HepG2 (cell line): ENCODE measurements at regions not wholly inside any gene's neighbourhood (a gene's known extent, or its start where the extent isn't known, plus 50 kb on each side); places are given as distances from the start of the nearest gene placed in this dataset.

Experiments used
- ARID5B ChIP-seq: IDR thresholded peaks from 2 replicates; pipeline ENCODE4 v1.4.0; 2020; ENCODE audit warnings: mild to moderate bottlenecking, missing genetic modification reagents
- ELF1 ChIP-seq: sonication (generic); formaldehyde crosslinking; IDR thresholded peaks from 2 replicates; pipeline ENCODE4 v1.4.0; 2020; ENCODE audit warnings: missing genetic modification reagents
- HCFC1 ChIP-seq: fragments of 150-350 bp; IDR thresholded peaks from 2 replicates; pipeline ENCODE4 v1.6.1; 2014; ENCODE audit warnings: low read depth, low read length
- HNF1B ChIP-seq: sonication (generic); formaldehyde crosslinking; IDR thresholded peaks from 2 replicates; pipeline ENCODE4 v1.5.1; 2020; ENCODE audit warnings: mild to moderate bottlenecking, moderate library complexity, missing genetic modification reagents
- KAT8 ChIP-seq: IDR thresholded peaks from 2 replicates; pipeline ENCODE4 v1.6.1; 2016; ENCODE audit warnings: missing genetic modification reagents, missing compliant biosample characterization
- PBX2 ChIP-seq: IDR thresholded peaks from 2 replicates; pipeline ENCODE4 v1.6.1; 2016; ENCODE audit warnings: control low read depth
- SMC3 ChIP-seq: IDR thresholded peaks from 2 replicates; pipeline ENCODE4 v1.6.1; 2011; ENCODE audit warnings: low read length, improper control_type of control experiment
- ZNF180 ChIP-seq: sonication (generic); formaldehyde crosslinking; IDR thresholded peaks from 2 replicates; pipeline ENCODE4 v1.4.0; 2020; ENCODE audit warnings: low read depth, missing genetic modification reagents, borderline replicate concordance
- TF ChIP-seq, protein P1 (sequence below): sonication (generic); formaldehyde crosslinking; IDR thresholded peaks from 2 replicates; pipeline ENCODE4 v1.9.0; 2021; ENCODE audit warnings: missing genetic modification reagents, mild to moderate bottlenecking, borderline replicate concordance
- TF ChIP-seq, protein P2 (sequence below): sonication (generic); formaldehyde crosslinking; IDR thresholded peaks from 2 replicates; pipeline ENCODE4 v1.4.0; 2020; ENCODE audit warnings: missing genetic modification reagents, mild to moderate bottlenecking, borderline replicate concordance
- TF ChIP-seq, protein P3 (sequence below): sonication (generic); formaldehyde crosslinking; IDR thresholded peaks from 2 replicates; pipeline ENCODE4 v1.8.0; 2023; ENCODE audit warnings: mild to moderate bottlenecking, missing genetic modification reagents
- TF ChIP-seq, protein P4 (sequence below), 2 experiments: sonication (generic) in 1 of 2; formaldehyde crosslinking in 1 of 2; IDR thresholded peaks; 2 replicates each; pipeline versions ENCODE4 v1.4.0 to v1.6.1; 2018 to 2020; ENCODE audit warnings: missing genetic modification reagents in 2 of 2, borderline replicate concordance in 1 of 2, low read depth in 1 of 2, mild to moderate bottlenecking in 1 of 2, missing biosample characterization in 1 of 2

GRCh38 chr6:143575440-143575839 is 63.9 kb upstream of the FUCA2 start (continued):
- TF ChIP-seq, protein P1, sequence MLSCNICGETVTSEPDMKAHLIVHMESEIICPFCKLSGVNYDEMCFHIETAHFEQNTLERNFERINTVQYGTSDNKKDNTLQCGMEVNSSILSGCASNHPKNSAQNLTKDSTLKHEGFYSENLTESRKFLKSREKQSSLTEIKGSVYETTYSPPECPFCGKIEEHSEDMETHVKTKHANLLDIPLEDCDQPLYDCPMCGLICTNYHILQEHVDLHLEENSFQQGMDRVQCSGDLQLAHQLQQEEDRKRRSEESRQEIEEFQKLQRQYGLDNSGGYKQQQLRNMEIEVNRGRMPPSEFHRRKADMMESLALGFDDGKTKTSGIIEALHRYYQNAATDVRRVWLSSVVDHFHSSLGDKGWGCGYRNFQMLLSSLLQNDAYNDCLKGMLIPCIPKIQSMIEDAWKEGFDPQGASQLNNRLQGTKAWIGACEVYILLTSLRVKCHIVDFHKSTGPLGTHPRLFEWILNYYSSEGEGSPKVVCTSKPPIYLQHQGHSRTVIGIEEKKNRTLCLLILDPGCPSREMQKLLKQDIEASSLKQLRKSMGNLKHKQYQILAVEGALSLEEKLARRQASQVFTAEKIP (CRISPR knock-in tag): no peak
- TF ChIP-seq HCFC1 (no peak), KAT8 (CRISPR knock-in tag) (peak; percentile 31; the same call in 1 of the 2 replicates), HNF1B (CRISPR knock-in tag) (no peak), SMC3 (peak; percentile 98), ELF1 (CRISPR knock-in tag) (peak; percentile 25; the same call in 1 of the 2 replicates), PBX2 (CRISPR knock-in tag) (no peak), ZNF180 (no peak), ARID5B (CRISPR knock-in tag) (peak; percentile 23; the same call in 1 of the 2 replicates)
- TF ChIP-seq, protein P2, sequence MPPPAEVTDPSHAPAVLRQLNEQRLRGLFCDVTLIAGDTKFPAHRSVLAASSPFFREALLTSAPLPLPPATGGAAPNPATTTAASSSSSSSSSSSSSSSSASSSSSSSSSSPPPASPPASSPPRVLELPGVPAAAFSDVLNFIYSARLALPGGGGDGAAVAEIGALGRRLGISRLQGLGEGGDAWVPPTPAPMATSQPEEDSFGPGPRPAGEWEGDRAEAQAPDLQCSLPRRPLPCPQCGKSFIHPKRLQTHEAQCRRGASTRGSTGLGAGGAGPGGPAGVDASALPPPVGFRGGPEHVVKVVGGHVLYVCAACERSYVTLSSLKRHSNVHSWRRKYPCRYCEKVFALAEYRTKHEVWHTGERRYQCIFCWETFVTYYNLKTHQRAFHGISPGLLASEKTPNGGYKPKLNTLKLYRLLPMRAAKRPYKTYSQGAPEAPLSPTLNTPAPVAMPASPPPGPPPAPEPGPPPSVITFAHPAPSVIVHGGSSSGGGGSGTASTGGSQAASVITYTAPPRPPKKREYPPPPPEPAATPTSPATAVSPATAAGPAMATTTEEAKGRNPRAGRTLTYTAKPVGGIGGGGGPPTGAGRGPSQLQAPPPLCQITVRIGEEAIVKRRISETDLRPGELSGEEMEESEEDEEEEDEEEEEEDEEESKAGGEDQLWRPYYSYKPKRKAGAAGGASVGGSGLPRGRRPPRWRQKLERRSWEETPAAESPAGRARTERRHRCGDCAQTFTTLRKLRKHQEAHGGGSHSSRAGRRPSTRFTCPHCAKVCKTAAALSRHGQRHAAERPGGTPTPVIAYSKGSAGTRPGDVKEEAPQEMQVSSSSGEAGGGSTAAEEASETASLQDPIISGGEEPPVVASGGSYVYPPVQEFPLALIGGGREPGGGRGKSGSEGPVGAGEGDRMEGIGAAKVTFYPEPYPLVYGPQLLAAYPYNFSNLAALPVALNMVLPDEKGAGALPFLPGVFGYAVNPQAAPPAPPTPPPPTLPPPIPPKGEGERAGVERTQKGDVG (CRISPR knock-in tag): no peak
- TF ChIP-seq, protein P3, sequence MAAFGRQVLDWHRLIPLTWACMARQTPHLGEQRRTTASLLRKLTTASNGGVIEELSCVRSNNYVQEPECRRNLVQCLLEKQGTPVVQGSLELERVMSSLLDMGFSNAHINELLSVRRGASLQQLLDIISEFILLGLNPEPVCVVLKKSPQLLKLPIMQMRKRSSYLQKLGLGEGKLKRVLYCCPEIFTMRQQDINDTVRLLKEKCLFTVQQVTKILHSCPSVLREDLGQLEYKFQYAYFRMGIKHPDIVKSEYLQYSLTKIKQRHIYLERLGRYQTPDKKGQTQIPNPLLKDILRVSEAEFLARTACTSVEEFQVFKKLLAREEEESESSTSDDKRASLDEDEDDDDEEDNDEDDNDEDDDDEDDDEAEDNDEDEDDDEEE: no peak
- TF ChIP-seq, protein P4, sequence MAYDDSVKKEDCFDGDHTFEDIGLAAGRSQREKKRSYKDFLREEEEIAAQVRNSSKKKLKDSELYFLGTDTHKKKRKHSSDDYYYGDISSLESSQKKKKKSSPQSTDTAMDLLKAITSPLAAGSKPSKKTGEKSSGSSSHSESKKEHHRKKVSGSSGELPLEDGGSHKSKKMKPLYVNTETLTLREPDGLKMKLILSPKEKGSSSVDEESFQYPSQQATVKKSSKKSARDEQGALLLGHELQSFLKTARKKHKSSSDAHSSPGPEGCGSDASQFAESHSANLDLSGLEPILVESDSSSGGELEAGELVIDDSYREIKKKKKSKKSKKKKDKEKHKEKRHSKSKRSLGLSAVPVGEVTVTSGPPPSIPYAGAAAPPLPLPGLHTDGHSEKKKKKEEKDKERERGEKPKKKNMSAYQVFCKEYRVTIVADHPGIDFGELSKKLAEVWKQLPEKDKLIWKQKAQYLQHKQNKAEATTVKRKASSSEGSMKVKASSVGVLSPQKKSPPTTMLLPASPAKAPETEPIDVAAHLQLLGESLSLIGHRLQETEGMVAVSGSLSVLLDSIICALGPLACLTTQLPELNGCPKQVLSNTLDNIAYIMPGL (CRISPR knock-in tag; IDR thresholded peaks at IDR 0.05; ENCODE audit: borderline replicate concordance in 1 of 2, low read depth in 1 of 2): 0 out of 4 replicates have a peak, but pooled peaks of 1 of the 2 experiments have one; percentile 33
